Neural cell (in vitro differentiated cells): ENCODE measurements at regions not wholly inside any gene's neighbourhood (a gene's known extent, or its start where the extent isn't known, plus 50 kb on each side); places are given as distances from the start of the nearest gene placed in this dataset.

Source experiments
- H2AFZ ChIP-seq: fragments of 200-600, 300-800 bp; sonication (generic), shearing (Covaris generic); 2 replicates; pipeline ENCODE4 v1.6.0; 2014; ENCODE audit warnings: low read depth, mild to moderate bottlenecking, antibody characterized with exemption, low read length, moderate library complexity
- H3F3A ChIP-seq: fragments of 200-600 bp; shearing (Covaris generic); 2 replicates; pipeline ENCODE4 v1.6.1; 2016; ENCODE audit warnings: mild to moderate bottlenecking, moderate library complexity, mixed read lengths, antibody characterized with exemption, low read length; ENCODE audit not compliant: insufficient read depth, poor library complexity, severe bottlenecking
- H3K27ac ChIP-seq: fragments of 200-600, 300-800 bp; sonication (generic), shearing (Covaris generic); 2 replicates; pipeline ENCODE4 v1.5.1; 2014; ENCODE audit warnings: mild to moderate bottlenecking, low read length, moderate library complexity
- H3K27me3 ChIP-seq: fragments of 300-800, 200-600 bp; sonication (generic), shearing (Covaris generic); 2 replicates; pipeline ENCODE4 v1.6.0; 2014; ENCODE audit warnings: mild to moderate bottlenecking, low read depth, low read length, moderate library complexity; ENCODE audit not compliant: insufficient read depth
- H3K36me3 ChIP-seq: fragments of 300-800, 200-600 bp; sonication (generic), shearing (Covaris generic); 2 replicates; pipeline ENCODE4 v1.5.1; 2014; ENCODE audit warnings: mild to moderate bottlenecking, antibody characterized with exemption, low read length, moderate library complexity; ENCODE audit not compliant: insufficient read depth
- H3K4me2 ChIP-seq: fragments of 300-800, 200-600 bp; sonication (generic), shearing (Covaris generic); 2 replicates; pipeline ENCODE4 v1.6.0; 2014; ENCODE audit warnings: mild to moderate bottlenecking, low read length
- H3K4me3 ChIP-seq: fragments of 300-800, 200-600 bp; sonication (generic), shearing (Covaris generic); 2 replicates; pipeline ENCODE4 v1.5.1; 2014; ENCODE audit warnings: mild to moderate bottlenecking, low read length, moderate library complexity
- H3K79me2 ChIP-seq: fragments of 200-600 bp; shearing (Covaris generic); replicated peaks from 2 replicates; pipeline ENCODE4 v1.6.0; 2014; ENCODE audit warnings: mild to moderate bottlenecking, low read length, moderate library complexity; ENCODE audit not compliant: insufficient read depth
- H3K9ac ChIP-seq: fragments of 300-800, 200-600 bp; sonication (generic), shearing (Covaris generic); 2 replicates; pipeline ENCODE4 v1.6.1; 2016; ENCODE audit warnings: mild to moderate bottlenecking, low read length, mixed read lengths
- H3K9me2 ChIP-seq: fragments of 200-600 bp; shearing (Covaris generic); 2 replicates; pipeline ENCODE4 v1.6.1; 2016; ENCODE audit warnings: mild to moderate bottlenecking, low read length, mixed read lengths; ENCODE audit not compliant: insufficient read depth
- H3K9me3 ChIP-seq: fragments of 200-600, 300-800 bp; sonication (generic), shearing (Covaris generic); 2 replicates; pipeline ENCODE4 v1.6.1; 2016; ENCODE audit warnings: mild to moderate bottlenecking, mixed run types, low read length, moderate library complexity, mixed read lengths
- H4K20me1 ChIP-seq: fragments of 200-600 bp; shearing (Covaris generic); 2 replicates; pipeline ENCODE4 v1.6.1; 2016; ENCODE audit warnings: mild to moderate bottlenecking, mixed run types; ENCODE audit not compliant: insufficient read depth
- CTCF ChIP-seq: fragments of 450-650 bp; IDR thresholded peaks from 2 replicates; pipeline ENCODE4 v1.5.1; 2014; ENCODE audit warnings: antibody characterized with exemption, mild to moderate bottlenecking, moderate library complexity; ENCODE audit not compliant: poor library complexity, severe bottlenecking
- EP300 ChIP-seq: fragments of 450-650 bp; conservative IDR thresholded peaks from 2 replicates; pipeline ENCODE4 v1.6.1; 2014; ENCODE audit warnings: antibody characterized with exemption, mild to moderate bottlenecking, moderate library complexity; ENCODE audit not compliant: poor library complexity, severe bottlenecking
- EZH2 ChIP-seq: fragments of 200-600, 300-800 bp; shearing (Covaris generic), sonication (generic); IDR thresholded peaks from 2 replicates; pipeline ENCODE4 v1.6.1; 2014; ENCODE audit warnings: antibody characterized with exemption, low read length, borderline replicate concordance, mild to moderate bottlenecking; ENCODE audit not compliant: insufficient read depth, poor library complexity, severe bottlenecking
- MXI1 ChIP-seq: fragments of 450-650 bp; conservative IDR thresholded peaks from 2 replicates; pipeline ENCODE4 v1.6.1; 2014; ENCODE audit warnings: antibody characterized with exemption, mild to moderate bottlenecking; ENCODE audit not compliant: poor library complexity, severe bottlenecking
- POLR2AphosphoS5 ChIP-seq: IDR thresholded peaks from 2 replicates; pipeline ENCODE4 v1.6.1; 2012
- RAD21 ChIP-seq: fragments of 450-650 bp; conservative IDR thresholded peaks from 2 replicates; pipeline ENCODE4 v1.6.1; 2014; ENCODE audit warnings: antibody characterized with exemption, mild to moderate bottlenecking, moderate library complexity
- REST ChIP-seq: IDR thresholded peaks from 2 replicates; pipeline ENCODE4 v1.6.1; 2012; ENCODE audit warnings: borderline replicate concordance
- SMC3 ChIP-seq: fragments of 450-650 bp; conservative IDR thresholded peaks from 2 replicates; pipeline ENCODE4 v1.6.1; 2014; ENCODE audit warnings: antibody characterized with exemption, mild to moderate bottlenecking, moderate library complexity; ENCODE audit not compliant: poor library complexity
- TAF1 ChIP-seq: IDR thresholded peaks from 2 replicates; pipeline ENCODE4 v1.6.1; 2012; ENCODE audit warnings: low read depth

- no peaks in the 10 kb centered on the region for H3K36me3 ChIP-seq
- H3K4me3 ChIP-seq = no peak overlapping the region
- H3K27me3 ChIP-seq = no peaks in the 10 kb centered on the region
- no peaks in the 10 kb centered on the region for H4K20me1 ChIP-seq
- TF ChIP-seq EP300 = no peak
- no peak for TF ChIP-seq CTCF
- TF ChIP-seq TAF1 = no peak
- no peak for TF ChIP-seq MXI1
- no peak for TF ChIP-seq SMC3
- no peak for TF ChIP-seq EZH2
- TF ChIP-seq RAD21 = no peak
- no peak for TF ChIP-seq REST
- H3K79me2 ChIP-seq = no peaks in the 10 kb centered on the region
- no peaks in the 10 kb centered on the region for H3K9me3 ChIP-seq
- no peaks in the 10 kb centered on the region for H3F3A ChIP-seq
- no peak overlapping the region for H2AFZ ChIP-seq
- no peak overlapping the region for H3K27ac ChIP-seq
- H3K4me2 ChIP-seq = no peak overlapping the region
- H3K9me2 ChIP-seq = no peaks in the 10 kb centered on the region
- H3K9ac ChIP-seq = no peak overlapping the region
Observed at GRCh38 chr21:35738347-35738961, 321.9 kb downstream of the SETD4 start.

GRCh38 chr21:35737899-35738346, 322.4 kb downstream of the SETD4 start:
- Histone ChIP-seq H2AFZ (no peak overlapping the region), H3K9me2 (no peaks in the 10 kb centered on the region), H3K4me2 (no peak overlapping the region), H3K9me3 (no peaks in the 10 kb centered on the region), H3K4me3 (no peak overlapping the region), H3K27ac (no peak overlapping the region), H3K27me3 (no peaks in the 10 kb centered on the region), H3K9ac (no peak overlapping the region), H3K36me3 (no peaks in the 10 kb centered on the region), H3F3A (no peaks in the 10 kb centered on the region), H3K79me2 (no peaks in the 10 kb centered on the region), H4K20me1 (no peaks in the 10 kb centered on the region)
- TF ChIP-seq EP300 = no peak
- TF ChIP-seq POLR2AphosphoS5 = no peak
- TF ChIP-seq RAD21 = no peak
- no peak for TF ChIP-seq SMC3
- no peak for TF ChIP-seq EZH2
- no peak for TF ChIP-seq CTCF
- no peak for TF ChIP-seq REST
- TF ChIP-seq TAF1 = no peak
- TF ChIP-seq MXI1 = no peak
